Neural cell (in vitro differentiated cells): ENCODE measurements at regions not wholly inside any gene's neighbourhood (a gene's known extent, or its start where the extent isn't known, plus 50 kb on each side); places are given as distances from the start of the nearest gene placed in this dataset.

ENCODE experiments used
- H2AFZ ChIP-seq: fragments of 200-600, 300-800 bp; sonication (generic), shearing (Covaris generic); 2 replicates; pipeline ENCODE4 v1.6.0; 2014; ENCODE audit warnings: low read depth, mild to moderate bottlenecking, antibody characterized with exemption, low read length, moderate library complexity
- H3F3A ChIP-seq: fragments of 200-600 bp; shearing (Covaris generic); 2 replicates; pipeline ENCODE4 v1.6.1; 2016; ENCODE audit warnings: mild to moderate bottlenecking, moderate library complexity, mixed read lengths, antibody characterized with exemption, low read length; ENCODE audit not compliant: insufficient read depth, poor library complexity, severe bottlenecking
- H3K27ac ChIP-seq: fragments of 200-600, 300-800 bp; sonication (generic), shearing (Covaris generic); 2 replicates; pipeline ENCODE4 v1.5.1; 2014; ENCODE audit warnings: mild to moderate bottlenecking, low read length, moderate library complexity
- H3K27me3 ChIP-seq: fragments of 300-800, 200-600 bp; sonication (generic), shearing (Covaris generic); 2 replicates; pipeline ENCODE4 v1.6.0; 2014; ENCODE audit warnings: mild to moderate bottlenecking, low read depth, low read length, moderate library complexity; ENCODE audit not compliant: insufficient read depth
- H3K36me3 ChIP-seq: fragments of 300-800, 200-600 bp; sonication (generic), shearing (Covaris generic); 2 replicates; pipeline ENCODE4 v1.5.1; 2014; ENCODE audit warnings: mild to moderate bottlenecking, antibody characterized with exemption, low read length, moderate library complexity; ENCODE audit not compliant: insufficient read depth
- H3K4me2 ChIP-seq: fragments of 300-800, 200-600 bp; sonication (generic), shearing (Covaris generic); 2 replicates; pipeline ENCODE4 v1.6.0; 2014; ENCODE audit warnings: mild to moderate bottlenecking, low read length
- H3K4me3 ChIP-seq: fragments of 300-800, 200-600 bp; sonication (generic), shearing (Covaris generic); 2 replicates; pipeline ENCODE4 v1.5.1; 2014; ENCODE audit warnings: mild to moderate bottlenecking, low read length, moderate library complexity
- H3K79me2 ChIP-seq: fragments of 200-600 bp; shearing (Covaris generic); replicated peaks from 2 replicates; pipeline ENCODE4 v1.6.0; 2014; ENCODE audit warnings: mild to moderate bottlenecking, low read length, moderate library complexity; ENCODE audit not compliant: insufficient read depth
- H3K9ac ChIP-seq: fragments of 300-800, 200-600 bp; sonication (generic), shearing (Covaris generic); 2 replicates; pipeline ENCODE4 v1.6.1; 2016; ENCODE audit warnings: mild to moderate bottlenecking, low read length, mixed read lengths
- H3K9me2 ChIP-seq: fragments of 200-600 bp; shearing (Covaris generic); 2 replicates; pipeline ENCODE4 v1.6.1; 2016; ENCODE audit warnings: mild to moderate bottlenecking, low read length, mixed read lengths; ENCODE audit not compliant: insufficient read depth
- H3K9me3 ChIP-seq: fragments of 200-600, 300-800 bp; sonication (generic), shearing (Covaris generic); 2 replicates; pipeline ENCODE4 v1.6.1; 2016; ENCODE audit warnings: mild to moderate bottlenecking, mixed run types, low read length, moderate library complexity, mixed read lengths
- H4K20me1 ChIP-seq: fragments of 200-600 bp; shearing (Covaris generic); 2 replicates; pipeline ENCODE4 v1.6.1; 2016; ENCODE audit warnings: mild to moderate bottlenecking, mixed run types; ENCODE audit not compliant: insufficient read depth
- CTCF ChIP-seq: fragments of 450-650 bp; IDR thresholded peaks from 2 replicates; pipeline ENCODE4 v1.5.1; 2014; ENCODE audit warnings: antibody characterized with exemption, mild to moderate bottlenecking, moderate library complexity; ENCODE audit not compliant: poor library complexity, severe bottlenecking
- EP300 ChIP-seq: fragments of 450-650 bp; conservative IDR thresholded peaks from 2 replicates; pipeline ENCODE4 v1.6.1; 2014; ENCODE audit warnings: antibody characterized with exemption, mild to moderate bottlenecking, moderate library complexity; ENCODE audit not compliant: poor library complexity, severe bottlenecking
- EZH2 ChIP-seq: fragments of 200-600, 300-800 bp; shearing (Covaris generic), sonication (generic); IDR thresholded peaks from 2 replicates; pipeline ENCODE4 v1.6.1; 2014; ENCODE audit warnings: antibody characterized with exemption, low read length, borderline replicate concordance, mild to moderate bottlenecking; ENCODE audit not compliant: insufficient read depth, poor library complexity, severe bottlenecking
- MXI1 ChIP-seq: fragments of 450-650 bp; conservative IDR thresholded peaks from 2 replicates; pipeline ENCODE4 v1.6.1; 2014; ENCODE audit warnings: antibody characterized with exemption, mild to moderate bottlenecking; ENCODE audit not compliant: poor library complexity, severe bottlenecking
- POLR2AphosphoS5 ChIP-seq: IDR thresholded peaks from 2 replicates; pipeline ENCODE4 v1.6.1; 2012
- RAD21 ChIP-seq: fragments of 450-650 bp; conservative IDR thresholded peaks from 2 replicates; pipeline ENCODE4 v1.6.1; 2014; ENCODE audit warnings: antibody characterized with exemption, mild to moderate bottlenecking, moderate library complexity
- REST ChIP-seq: IDR thresholded peaks from 2 replicates; pipeline ENCODE4 v1.6.1; 2012; ENCODE audit warnings: borderline replicate concordance
- SMC3 ChIP-seq: fragments of 450-650 bp; conservative IDR thresholded peaks from 2 replicates; pipeline ENCODE4 v1.6.1; 2014; ENCODE audit warnings: antibody characterized with exemption, mild to moderate bottlenecking, moderate library complexity; ENCODE audit not compliant: poor library complexity
- TAF1 ChIP-seq: IDR thresholded peaks from 2 replicates; pipeline ENCODE4 v1.6.1; 2012; ENCODE audit warnings: low read depth

- H3K27ac ChIP-seq = no peak overlapping the region
- H3K4me3 ChIP-seq = no peak overlapping the region
- no peaks in the 10 kb centered on the region for H3F3A ChIP-seq
- no peaks in the 10 kb centered on the region for H3K79me2 ChIP-seq
- H2AFZ ChIP-seq = no peak overlapping the region
- no peaks in the 10 kb centered on the region for H3K27me3 ChIP-seq
- no peaks in the 10 kb centered on the region for H3K36me3 ChIP-seq
- H4K20me1 ChIP-seq = no peaks in the 10 kb centered on the region
- H3K4me2 ChIP-seq = no peak overlapping the region
- no peaks in the 10 kb centered on the region for H3K9me2 ChIP-seq
- no peak overlapping the region for H3K9ac ChIP-seq
- H3K9me3 ChIP-seq = no peaks in the 10 kb centered on the region
- TF ChIP-seq EZH2 = no peak
- TF ChIP-seq REST = no peak
- TF ChIP-seq MXI1 = no peak
- TF ChIP-seq SMC3 = no peak
- no peak for TF ChIP-seq EP300
- TF ChIP-seq CTCF = no peak
- no peak for TF ChIP-seq POLR2AphosphoS5
- TF ChIP-seq RAD21 = no peak
Observed at GRCh38 chr6:3512832-3513231, 56.0 kb upstream of the SLC22A23 start.

- H3K4me3 ChIP-seq = no peak overlapping the region
- H3K4me2 ChIP-seq = no peak overlapping the region
- H4K20me1 ChIP-seq = no peaks in the 10 kb centered on the region
- no peaks in the 10 kb centered on the region for H3K9me3 ChIP-seq
- H3K36me3 ChIP-seq = no peaks in the 10 kb centered on the region
- no peaks in the 10 kb centered on the region for H3K9me2 ChIP-seq
- no peaks in the 10 kb centered on the region for H3K79me2 ChIP-seq
- TF ChIP-seq CTCF (no peak), EZH2 (no peak), TAF1 (no peak), POLR2AphosphoS5 (no peak)
- no peak overlapping the region for H2AFZ ChIP-seq
- H3K9ac ChIP-seq = no peak overlapping the region
- no peaks in the 10 kb centered on the region for H3K27me3 ChIP-seq
- H3K27ac ChIP-seq = no peak overlapping the region
- H3F3A ChIP-seq = no peaks in the 10 kb centered on the region
Observed at GRCh38 chr6:3510617-3511016, 53.8 kb upstream of the SLC22A23 start.
